PC-9 (cell line): ENCODE measurements at regions not wholly inside any gene's neighbourhood (a gene's known extent, or its start where the extent isn't known, plus 50 kb on each side); places are given as distances from the start of the nearest gene placed in this dataset.

Source experiments
- BruUV-seq: library from RNA; stranded (reverse); fragments of 400-500 nt; replicated peaks from 2 replicates; lab custom pipeline; 2021; lab: Mats Ljungman, UMichigan
- CTCF ChIA-PET: fragments of 300-600 bp; sonication (Branson Sonifier 250); formaldehyde crosslinking; loops from one replicate; lab custom pipeline; 2022; ENCODE audit warnings: antibody characterized with exemption; lab: Charles Lee
- POLR2A ChIA-PET: fragments of 300-600 bp; sonication (Branson Sonifier 250); formaldehyde crosslinking; loops from one replicate; lab custom pipeline; 2022; ENCODE audit warnings: antibody characterized with exemption; ENCODE audit not compliant: unreplicated experiment; lab: Charles Lee
- DNase-seq, 2 experiments: peaks; one replicate each; pipeline versions ENCODE4 v3.0.0 to v3.0.0-alpha.2; 2015 to 2022; ENCODE audit warnings: mixed read lengths in 1 of 2
- H2AFZ ChIP-seq: fragments of 200-600 bp; sonication (generic); 2 replicates; pipeline ENCODE4 v1.8.1; 2017; ENCODE audit warnings: antibody characterized with exemption
- H3F3A ChIP-seq: fragments of 200-600 bp; sonication (generic); 2 replicates; pipeline ENCODE4 v1.8.1; 2017; ENCODE audit warnings: antibody characterized with exemption, mild to moderate bottlenecking, low read depth; ENCODE audit not compliant: insufficient read depth
- H3K27ac ChIP-seq: fragments of 200-600 bp; sonication (generic); 2 replicates; pipeline ENCODE4 v1.6.1; 2016; ENCODE audit warnings: mixed run types
- H3K27me3 ChIP-seq: fragments of 200-600 bp; sonication (generic); 2 replicates; pipeline ENCODE4 v1.6.1; 2016; ENCODE audit warnings: low read depth, mixed run types; ENCODE audit not compliant: insufficient read depth
- H3K36me3 ChIP-seq: fragments of 200-600 bp; sonication (generic); 2 replicates; pipeline ENCODE4 v1.6.1; 2016; ENCODE audit warnings: low read depth, mixed run types
- H3K4me1 ChIP-seq: fragments of 200-600 bp; sonication (generic); replicated peaks from 2 replicates; pipeline ENCODE4 v1.6.1; 2016; ENCODE audit warnings: mixed run types; ENCODE audit not compliant: insufficient read depth
- H3K4me2 ChIP-seq: fragments of 200-600 bp; sonication (generic); 2 replicates; pipeline ENCODE4 v1.6.1; 2017; ENCODE audit warnings: mixed run types
- H3K4me3 ChIP-seq: fragments of 200-600 bp; sonication (generic); 2 replicates; pipeline ENCODE4 v1.6.1; 2016; ENCODE audit warnings: mixed run types
- H3K79me2 ChIP-seq: fragments of 200-600 bp; sonication (generic); 2 replicates; pipeline ENCODE4 v1.6.1; 2017; ENCODE audit warnings: low read depth, mixed run types
- H3K9me2 ChIP-seq: fragments of 200-600 bp; sonication (generic); 2 replicates; pipeline ENCODE4 v1.8.1; 2017; ENCODE audit warnings: mild to moderate bottlenecking; ENCODE audit not compliant: insufficient read depth
- H3K9me3 ChIP-seq: fragments of 200-600 bp; sonication (generic); 2 replicates; pipeline ENCODE4 v1.8.1; 2016; ENCODE audit warnings: low read depth; ENCODE audit not compliant: insufficient read depth
- H4K20me1 ChIP-seq: fragments of 200-600 bp; sonication (generic); 2 replicates; pipeline ENCODE4 v1.8.1; 2017; ENCODE audit not compliant: insufficient read depth
- EZH2 ChIP-seq: fragments of 200-600 bp; sonication (generic); IDR thresholded peaks from 2 replicates; pipeline ENCODE4 v1.8.0; 2017; ENCODE audit warnings: antibody characterized with exemption, low read depth
- intact Hi-C: fragments of 100-400 bp; cut with micrococcal nuclease; formaldehyde crosslinking; loops from one replicate; pipeline ENCODE4 v1.10.0; 2022; ENCODE audit not compliant: unreplicated experiment
- TF ChIP-seq, protein P1 (sequence below): fragments of 200-600 bp; sonication (generic); conservative IDR thresholded peaks from 2 replicates; pipeline ENCODE4 v1.6.1; 2017; ENCODE audit warnings: mixed run types, antibody characterized with exemption, mild to moderate bottlenecking, moderate library complexity

- Histone ChIP-seq H3K79me2 (no peaks in the 10 kb centered on the region), H3K36me3 (no peaks in the 10 kb centered on the region), H3F3A (no peaks in the 10 kb centered on the region), H3K4me2 (no peak overlapping the region), H3K27ac (no peak overlapping the region), H3K4me1 (no peaks in the 10 kb centered on the region), H2AFZ (no peak overlapping the region), H3K4me3 (no peak overlapping the region), H3K9me2 (no peaks in the 10 kb centered on the region; the same call in 1 of the 2 replicates), H4K20me1 (no peaks in the 10 kb centered on the region), H3K9me3 (no peaks in the 10 kb centered on the region), H3K27me3 (no peaks in the 10 kb centered on the region)
- no TSS peak for BruUV-seq
- ChIA-PET POLR2A (no interaction called here), CTCF (no interaction called here)
- DNase-seq = no peak
- intact Hi-C loops = no loop called here
- TF ChIP-seq EZH2 = no peak
- TF ChIP-seq, protein P1, sequence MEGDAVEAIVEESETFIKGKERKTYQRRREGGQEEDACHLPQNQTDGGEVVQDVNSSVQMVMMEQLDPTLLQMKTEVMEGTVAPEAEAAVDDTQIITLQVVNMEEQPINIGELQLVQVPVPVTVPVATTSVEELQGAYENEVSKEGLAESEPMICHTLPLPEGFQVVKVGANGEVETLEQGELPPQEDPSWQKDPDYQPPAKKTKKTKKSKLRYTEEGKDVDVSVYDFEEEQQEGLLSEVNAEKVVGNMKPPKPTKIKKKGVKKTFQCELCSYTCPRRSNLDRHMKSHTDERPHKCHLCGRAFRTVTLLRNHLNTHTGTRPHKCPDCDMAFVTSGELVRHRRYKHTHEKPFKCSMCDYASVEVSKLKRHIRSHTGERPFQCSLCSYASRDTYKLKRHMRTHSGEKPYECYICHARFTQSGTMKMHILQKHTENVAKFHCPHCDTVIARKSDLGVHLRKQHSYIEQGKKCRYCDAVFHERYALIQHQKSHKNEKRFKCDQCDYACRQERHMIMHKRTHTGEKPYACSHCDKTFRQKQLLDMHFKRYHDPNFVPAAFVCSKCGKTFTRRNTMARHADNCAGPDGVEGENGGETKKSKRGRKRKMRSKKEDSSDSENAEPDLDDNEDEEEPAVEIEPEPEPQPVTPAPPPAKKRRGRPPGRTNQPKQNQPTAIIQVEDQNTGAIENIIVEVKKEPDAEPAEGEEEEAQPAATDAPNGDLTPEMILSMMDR = no peak
These were observed 86.1 kb upstream of the SMIM30 start for GRCh38 chr7:113204415-113204814.

GRCh38 chr7:113202284-113202683 is 83.9 kb upstream of the SMIM30 start:
- Histone ChIP-seq H4K20me1 (no peaks in the 10 kb centered on the region), H3K27ac (no peak overlapping the region), H3K4me2 (no peak overlapping the region), H3K9me2 (no peaks in the 10 kb centered on the region), H3K4me3 (no peak overlapping the region), H3F3A (no peaks in the 10 kb centered on the region), H3K9me3 (no peaks in the 10 kb centered on the region), H3K4me1 (no peaks in the 10 kb centered on the region), H3K79me2 (no peaks in the 10 kb centered on the region), H3K27me3 (no peaks in the 10 kb centered on the region), H3K36me3 (no peaks in the 10 kb centered on the region), H2AFZ (no peak overlapping the region)
- ChIA-PET CTCF (no interaction called here), POLR2A (no interaction called here)
- intact Hi-C loops = no loop called here
- no TSS peak for BruUV-seq
- no peak for DNase-seq
- TF ChIP-seq, protein P1 = no peak
- TF ChIP-seq EZH2 = no peak

- no peak overlapping the region for H3K27ac ChIP-seq
- H3K9me2 ChIP-seq = no peaks in the 10 kb centered on the region
- H3F3A ChIP-seq = no peaks in the 10 kb centered on the region
- no peaks in the 10 kb centered on the region for H3K36me3 ChIP-seq
- H3K27me3 ChIP-seq = no peaks in the 10 kb centered on the region
- CTCF ChIA-PET = no interaction called here
- H4K20me1 ChIP-seq = no peaks in the 10 kb centered on the region; the same call in 1 of the 2 replicates
- H3K79me2 ChIP-seq = no peaks in the 10 kb centered on the region
- no peaks in the 10 kb centered on the region for H3K9me3 ChIP-seq
- TF ChIP-seq, protein P1 = no peak
- no peak for TF ChIP-seq EZH2
- no peak overlapping the region for H3K4me2 ChIP-seq
- no peaks in the 10 kb centered on the region for H3K4me1 ChIP-seq
- DNase-seq = no peak
- no peak overlapping the region for H3K4me3 ChIP-seq
- intact Hi-C loops = no loop called here
- no TSS peak for BruUV-seq
- no peak overlapping the region for H2AFZ ChIP-seq
- POLR2A ChIA-PET = no interaction called here
These were observed 81.9 kb upstream of the SMIM30 start for GRCh38 chr7:113200281-113200680.
